GM20431 (cell line): ENCODE measurements at regions not wholly inside any gene's neighbourhood (a gene's known extent, or its start where the extent isn't known, plus 50 kb on each side); places are given as distances from the start of the nearest gene placed in this dataset.

Experiments used
- in situ Hi-C: fragments of 300-500 bp; cut with MseI, MboI; formaldehyde crosslinking; loops from one replicate; pipeline ENCODE4 v1.15.0; 2020; ENCODE audit warnings: low sequenced_read_pairs; ENCODE audit not compliant: unreplicated experiment

GRCh38 chr15:36458411-36458810, 121.0 kb upstream of the CDIN1 start:
- in situ Hi-C loops, result loop anchor here (25.0 kb wide), 1 partner anchor 104 kb away; no protein-coding TSS in a partner anchor

GRCh38 chr15:36465304-36465703, 114.1 kb upstream of the CDIN1 start:
- in situ Hi-C loops, result loop anchor here (25.0 kb wide), 1 partner anchor 97 kb away; no protein-coding TSS in a partner anchor

- in situ Hi-C loops, result loop anchor here (25.0 kb wide), 1 partner anchor 94 kb away; no protein-coding TSS in a partner anchor
Measured at GRCh38 chr15:36468746-36469145, 110.7 kb upstream of the CDIN1 start.

- in situ Hi-C loops, result loop anchor here (25.0 kb wide), 1 partner anchor 93 kb away; no protein-coding TSS in a partner anchor
Measured at GRCh38 chr15:36469311-36469966, 110.0 kb upstream of the CDIN1 start.

GRCh38 chr15:36472672-36473071, 106.8 kb upstream of the CDIN1 start:
- in situ Hi-C loops, result loop anchor here (25.0 kb wide), 1 partner anchor 90 kb away; no protein-coding TSS in a partner anchor

GRCh38 chr15:36478561-36478960, 100.9 kb upstream of the CDIN1 start:
- in situ Hi-C loops, result loop anchor here (25.0 kb wide), 1 partner anchor 609 kb away; no protein-coding TSS in a partner anchor

- in situ Hi-C loops, result loop anchor here (25.0 kb wide), 1 partner anchor 608 kb away; no protein-coding TSS in a partner anchor
Measured at GRCh38 chr15:36479200-36479896, 100.1 kb upstream of the CDIN1 start.

GRCh38 chr15:36481156-36481555, 98.3 kb upstream of the CDIN1 start:
- in situ Hi-C loops, result loop anchor here (25.0 kb wide), 1 partner anchor 606 kb away; no protein-coding TSS in a partner anchor

- in situ Hi-C loops, result loop anchor here (25.0 kb wide), 1 partner anchor 604 kb away; no protein-coding TSS in a partner anchor
Measured at GRCh38 chr15:36483409-36483808, 96.0 kb upstream of the CDIN1 start.

GRCh38 chr15:36484038-36484778, 95.2 kb upstream of the CDIN1 start:
- in situ Hi-C loops, result loop anchor here (25.0 kb wide), 1 partner anchor 603 kb away; no protein-coding TSS in a partner anchor

- in situ Hi-C loops, result loop anchor here (25.0 kb wide), 1 partner anchor 595 kb away; no protein-coding TSS in a partner anchor
Measured at GRCh38 chr15:36491912-36492311, 87.5 kb upstream of the CDIN1 start.

- in situ Hi-C loops, result loop anchor here (25.0 kb wide), 1 partner anchor 592 kb away; no protein-coding TSS in a partner anchor
Measured at GRCh38 chr15:36495456-36495991, 83.9 kb upstream of the CDIN1 start.

- in situ Hi-C loops, result loop anchor here (25.0 kb wide), 1 partner anchor 589 kb away; no protein-coding TSS in a partner anchor
Measured at GRCh38 chr15:36497901-36498300, 81.5 kb upstream of the CDIN1 start.

GRCh38 chr15:36498401-36498800, 81.0 kb upstream of the CDIN1 start:
- in situ Hi-C loops, result loop anchor here (25.0 kb wide), 1 partner anchor 589 kb away; no protein-coding TSS in a partner anchor

- in situ Hi-C loops, result loop anchor here (25.0 kb wide), 1 partner anchor 588 kb away; no protein-coding TSS in a partner anchor
Measured at GRCh38 chr15:36498916-36499315, 80.5 kb upstream of the CDIN1 start.

GRCh38 chr15:36499412-36500389, 79.7 kb upstream of the CDIN1 start:
- in situ Hi-C loops, result loop anchor here (25.0 kb wide), 1 partner anchor 588 kb away; no protein-coding TSS in a partner anchor

- in situ Hi-C loops, result no loop called here
Measured at GRCh38 chr15:36501063-36501678, 78.3 kb upstream of the CDIN1 start.

GRCh38 chr15:36502509-36502908, 76.9 kb upstream of the CDIN1 start:
- in situ Hi-C loops, result no loop called here
